Uterus (tissue), 3 donors: ENCODE measurements at regions not wholly inside any gene's neighbourhood (a gene's known extent, or its start where the extent isn't known, plus 50 kb on each side); places are given as distances from the start of the nearest gene placed in this dataset.

Experiments used
- DNase-seq, 2 donors: peaks; one replicate each; pipeline ENCODE4 v3.0.0-alpha.2; 2019 to 2020
- H3K27ac ChIP-seq, 2 donors: fragments of 200-600 bp; sonication (generic); 1 replicate in 1 of 2; 2 replicates in 1 of 2; pipeline ENCODE4 v1.5.1; 2016 to 2018
- H3K27me3 ChIP-seq, 2 donors: fragments of 200-600 bp; sonication (generic); one replicate each; pipeline ENCODE4 v1.5.1; 2018 to 2019; ENCODE audit warnings: control low read depth in 1 of 2
- H3K36me3 ChIP-seq, 2 donors: fragments of 200-600 bp; sonication (generic); one replicate each; pipeline ENCODE4 v1.5.1; 2019; ENCODE audit warnings: control low read depth in 1 of 2
- H3K4me1 ChIP-seq, 2 donors: fragments of 200-600 bp; sonication (generic); one replicate each; pipeline ENCODE4 v1.5.1; 2018 to 2019; ENCODE audit warnings: control low read depth in 1 of 2
- H3K4me3 ChIP-seq, 2 donors: fragments of 200-600 bp; sonication (generic); 1 replicate in 1 of 2; 2 replicates in 1 of 2; pipeline ENCODE4 v1.5.1; 2018 to 2019; ENCODE audit warnings: mild to moderate bottlenecking in 1 of 2
- H3K9me3 ChIP-seq, 2 donors: fragments of 200-600 bp; sonication (generic); one replicate each; pipeline ENCODE4 v1.5.1; 2019; ENCODE audit warnings: control low read depth in 1 of 2
- CTCF ChIP-seq, 4 experiments: fragments of 200-600 bp in 2 of 4; fragments of 450-650 bp in 2 of 4; sonication (generic) in 2 of 4; IDR thresholded peaks; one replicate each; pipeline ENCODE4 v1.5.1; 2016 to 2019; ENCODE audit warnings: antibody characterized with exemption in 4 of 4, mild to moderate bottlenecking in 2 of 4, moderate library complexity in 1 of 4
- POLR2A ChIP-seq, 2 donors: fragments of 450-650 bp; IDR thresholded peaks; one replicate each; pipeline ENCODE4 v1.6.1; 2016; ENCODE audit warnings: antibody characterized with exemption in 2 of 2, mild to moderate bottlenecking in 1 of 2, moderate library complexity in 1 of 2
- intact Hi-C: fragments of 100-400 bp; cut with DNase I; formaldehyde crosslinking; loops from one replicate; pipeline ENCODE4 v1.15.1; 2023; ENCODE audit warnings: low total_unique reads
- donor health status: DM: yes; HTN: yes; CAD: no.

GRCh38 chr2:181761175-181761574 lies 80.9 kb upstream of the NEUROD1 start:
- Histone ChIP-seq H3K9me3 (no peaks in the 10 kb centered on the region), H3K36me3 (no peaks in the 10 kb centered on the region), H3K27me3 (no peaks in the 10 kb centered on the region), H3K27ac (no peak overlapping the region), H3K4me3 (no peak overlapping the region), H3K4me1 (no peaks in the 10 kb centered on the region)
- intact Hi-C loops = no loop called here
- DNase-seq = no peak
- TF ChIP-seq CTCF (IDR thresholded peaks at IDR 0.05) (no peak), POLR2A (IDR thresholded peaks at IDR 0.05) (no peak)

- H3K36me3 ChIP-seq = no peaks in the 10 kb centered on the region
- H3K9me3 ChIP-seq = no peaks in the 10 kb centered on the region
- intact Hi-C loops = no loop called here
- DNase-seq = no peak
- H3K27me3 ChIP-seq = no peaks in the 10 kb centered on the region
- no peak overlapping the region for H3K27ac ChIP-seq
- no peak for TF ChIP-seq POLR2A (IDR thresholded peaks at IDR 0.05)
- no peak for TF ChIP-seq CTCF (IDR thresholded peaks at IDR 0.05)
- H3K4me3 ChIP-seq = no peak overlapping the region
- H3K4me1 ChIP-seq = no peaks in the 10 kb centered on the region
These were observed 81.7 kb upstream of the NEUROD1 start for GRCh38 chr2:181762000-181762399.

- Histone ChIP-seq H3K27ac (no peak overlapping the region), H3K27me3 (no peaks in the 10 kb centered on the region), H3K4me1 (no peaks in the 10 kb centered on the region), H3K36me3 (no peaks in the 10 kb centered on the region), H3K9me3 (no peaks in the 10 kb centered on the region), H3K4me3 (no peak overlapping the region)
- intact Hi-C loops = no loop called here
- DNase-seq = no peak
- TF ChIP-seq CTCF (IDR thresholded peaks at IDR 0.05) = no peak
- no peak for TF ChIP-seq POLR2A (IDR thresholded peaks at IDR 0.05)
These were observed 82.5 kb upstream of the NEUROD1 start for GRCh38 chr2:181762848-181763247.

GRCh38 chr2:181763423-181763822 lies 83.1 kb upstream of the NEUROD1 start:
- no peaks in the 10 kb centered on the region for H3K9me3 ChIP-seq
- TF ChIP-seq CTCF (IDR thresholded peaks at IDR 0.05) (no peak), POLR2A (IDR thresholded peaks at IDR 0.05) (no peak)
- no peaks in the 10 kb centered on the region for H3K4me1 ChIP-seq
- no peaks in the 10 kb centered on the region for H3K27me3 ChIP-seq
- no peaks in the 10 kb centered on the region for H3K36me3 ChIP-seq
- no peak overlapping the region for H3K4me3 ChIP-seq
- intact Hi-C loops = no loop called here
- DNase-seq = no peak
- no peak overlapping the region for H3K27ac ChIP-seq

- H3K4me1 ChIP-seq = no peaks in the 10 kb centered on the region
- no peak for DNase-seq
These were observed 84.0 kb upstream of the NEUROD1 start for GRCh38 chr2:181764095-181764963.

More at GRCh38 chr2:181764095-181764963, 84.0 kb upstream of the NEUROD1 start:
- intact Hi-C loops = no loop called here
- H3K27me3 ChIP-seq = no peaks in the 10 kb centered on the region
- TF ChIP-seq POLR2A (IDR thresholded peaks at IDR 0.05) (no peak), CTCF (IDR thresholded peaks at IDR 0.05) (no peak)
- H3K9me3 ChIP-seq = no peaks in the 10 kb centered on the region
- H3K36me3 ChIP-seq = no peaks in the 10 kb centered on the region
- no peak overlapping the region for H3K4me3 ChIP-seq
- no peak overlapping the region for H3K27ac ChIP-seq
